GM18498 (cell line): ENCODE measurements at regions not wholly inside any gene's neighbourhood (a gene's known extent, or its start where the extent isn't known, plus 50 kb on each side); places are given as distances from the start of the nearest gene placed in this dataset.
"Not testable (repeated sequence)": the region's sequence is repeated elsewhere in the genome, so short reads cannot be mapped to it uniquely, and the experiment has no call there.

ENCODE experiments used
- ATAC-seq: cut with Tn5 transposase; IDR thresholded peaks from one replicate; pipeline ENCODE4 v1.9.1; 2021; ENCODE audit warnings: mild to moderate bottlenecking, moderate library complexity; ENCODE audit not compliant: unreplicated experiment

DNA sequence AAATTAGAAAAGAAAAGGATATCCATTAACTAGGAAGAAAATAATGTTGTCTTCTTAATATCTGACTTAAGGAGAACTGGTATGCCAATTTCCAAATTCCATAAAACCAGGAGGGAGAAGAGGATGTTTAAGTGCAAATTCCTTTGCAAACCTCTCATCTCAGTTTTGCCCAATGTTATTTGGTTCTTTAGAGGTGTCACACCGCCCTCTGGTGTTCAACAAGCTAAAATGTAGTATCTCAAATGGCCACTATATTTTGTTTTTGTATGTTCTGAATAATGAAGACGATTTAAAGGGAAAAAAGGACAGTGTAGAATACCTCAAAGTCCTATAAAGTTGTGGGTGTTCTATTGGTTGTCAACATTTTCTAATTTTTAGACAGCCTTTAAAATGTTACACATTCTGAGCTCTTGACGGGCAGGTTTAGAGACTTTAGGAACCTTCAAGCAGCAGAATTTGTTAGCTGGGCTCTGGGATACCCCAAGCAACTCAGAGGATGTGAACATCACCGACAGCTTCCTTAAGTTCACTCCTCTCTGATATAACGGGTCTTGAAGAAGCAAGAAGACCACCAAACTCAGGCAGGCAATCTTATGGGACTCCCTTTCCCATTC lies 458.3 kb downstream of the MFSD1 start:
- ATAC-seq, result peak; percentile 62

DNA sequence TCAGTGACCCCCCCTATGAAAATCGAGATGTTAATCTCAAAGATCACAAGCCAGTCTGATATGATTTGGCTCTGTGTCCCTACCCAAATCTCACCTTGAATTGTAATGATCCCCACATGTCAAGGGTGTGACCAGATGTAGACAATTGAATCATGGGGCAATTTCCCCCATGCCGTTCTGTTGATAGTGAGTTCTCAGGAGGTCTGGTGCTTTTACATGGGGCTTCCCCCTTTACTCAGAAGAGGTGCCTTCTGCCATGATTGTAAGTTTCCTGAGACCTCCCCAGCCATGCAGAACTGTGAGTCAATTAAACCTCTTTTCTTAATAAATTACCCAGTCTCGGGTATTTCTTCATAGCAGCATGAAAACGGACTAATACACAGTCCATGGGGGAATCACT lies 459.5 kb downstream of the MFSD1 start:
- ATAC-seq, result not testable (repeated sequence)

DNA sequence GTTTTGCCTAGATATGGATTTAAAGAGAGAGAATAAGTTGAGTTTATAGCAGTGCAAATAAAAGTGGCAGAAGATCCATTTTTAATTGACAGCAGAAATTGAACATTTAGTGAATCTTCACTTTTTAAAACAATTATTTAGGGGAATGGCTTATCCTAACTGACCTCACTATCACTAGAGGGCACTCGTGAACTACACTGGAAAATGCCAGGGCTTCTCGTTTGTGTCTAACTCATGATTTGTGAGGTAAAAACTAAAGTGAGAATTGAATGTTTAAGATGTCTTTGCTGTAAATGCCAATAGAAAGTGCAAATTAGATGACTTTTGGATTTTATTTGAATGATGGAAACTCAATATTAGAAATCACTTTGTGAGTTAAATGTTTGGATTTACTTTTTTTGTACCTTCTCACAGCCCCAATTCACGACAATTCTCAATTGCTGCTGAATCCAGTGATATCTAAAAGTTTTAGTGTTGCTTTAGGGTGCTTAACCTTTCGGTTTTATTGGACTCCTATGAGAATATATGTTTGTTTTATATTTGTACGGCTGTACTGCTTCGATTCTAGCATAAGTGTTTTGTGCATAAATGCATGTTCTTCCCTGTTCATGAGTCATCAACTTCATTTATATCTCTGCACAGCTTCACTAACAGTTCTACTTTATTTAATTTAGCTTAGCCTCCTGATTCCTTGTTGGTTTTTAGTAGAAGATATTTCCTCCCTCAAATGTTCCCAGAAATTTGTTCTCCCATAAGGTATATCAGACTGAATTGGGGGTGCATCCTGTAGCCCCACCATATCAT lies 462.1 kb downstream of the MFSD1 start:
- ATAC-seq, result no peak

DNA sequence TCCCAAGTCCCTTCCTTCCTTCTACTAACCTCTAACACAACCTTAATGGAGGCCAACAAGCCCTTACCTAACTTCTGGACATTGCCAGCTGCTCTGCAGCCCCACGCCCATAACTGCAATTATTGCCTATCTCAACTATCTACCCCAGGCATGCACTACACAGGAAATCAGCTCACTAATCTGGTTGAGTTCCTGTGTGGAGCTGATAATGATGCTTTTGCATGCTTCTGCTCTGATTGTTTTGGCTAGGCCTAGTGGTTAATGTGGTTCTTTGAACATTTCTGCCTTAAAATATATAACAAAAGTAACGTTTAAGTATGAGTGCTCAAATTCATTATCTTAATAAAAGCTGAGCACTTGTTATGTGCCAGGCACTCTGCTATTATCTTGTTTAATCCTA lies 463.9 kb downstream of the MFSD1 start:
- ATAC-seq, result no peak

DNA sequence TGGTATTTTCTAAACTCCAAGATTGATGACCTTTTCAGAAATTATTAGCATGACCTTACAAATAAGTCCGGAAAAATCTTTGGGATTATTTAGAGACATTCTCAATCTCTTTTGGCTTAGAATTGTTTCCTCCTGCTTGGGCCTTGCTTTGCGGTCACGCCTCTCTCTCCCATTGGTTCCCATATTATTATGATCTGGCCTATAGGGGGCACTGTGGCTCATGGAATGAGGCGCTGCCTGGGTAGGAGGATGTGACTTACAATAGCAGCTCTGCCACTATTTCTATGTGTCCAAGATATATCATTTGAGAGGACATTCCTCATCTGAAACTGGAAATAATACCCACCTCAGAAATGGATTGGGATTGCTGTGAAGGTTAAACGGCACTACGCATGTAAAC lies 464.9 kb downstream of the MFSD1 start:
- ATAC-seq, result no peak

DNA sequence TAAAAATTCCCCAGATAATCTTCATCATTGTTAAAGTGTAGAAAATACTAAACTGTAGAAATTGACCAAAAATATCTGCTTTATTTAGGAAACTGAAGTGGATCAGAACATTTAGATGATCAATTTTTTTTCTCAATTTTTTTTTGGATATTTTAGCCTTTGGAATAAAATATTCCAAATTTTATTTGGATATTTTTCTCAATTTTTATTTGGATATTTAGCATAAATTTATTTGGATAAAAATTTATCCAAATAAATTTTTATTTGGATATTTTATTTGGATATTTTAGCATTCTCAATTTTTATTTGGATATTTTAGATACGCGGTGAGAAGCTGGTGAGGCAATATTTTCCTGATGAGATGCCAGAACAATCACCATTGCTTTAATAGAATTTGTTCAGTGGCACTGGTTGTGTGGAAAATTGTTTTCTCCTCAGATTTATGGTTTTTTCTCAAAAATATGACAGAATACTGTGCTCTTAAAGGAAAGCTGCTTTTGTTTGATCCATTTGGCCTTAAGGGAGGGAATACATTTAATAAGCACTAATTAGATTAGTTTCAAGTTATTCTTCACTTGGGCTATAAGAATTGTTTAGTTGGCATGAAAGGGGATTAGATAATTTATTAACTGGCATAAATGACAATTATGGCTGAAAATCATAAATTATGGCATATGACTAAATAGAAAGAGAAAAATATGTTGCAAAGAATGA lies 470.1 kb downstream of the MFSD1 start:
- ATAC-seq, result no peak

DNA sequence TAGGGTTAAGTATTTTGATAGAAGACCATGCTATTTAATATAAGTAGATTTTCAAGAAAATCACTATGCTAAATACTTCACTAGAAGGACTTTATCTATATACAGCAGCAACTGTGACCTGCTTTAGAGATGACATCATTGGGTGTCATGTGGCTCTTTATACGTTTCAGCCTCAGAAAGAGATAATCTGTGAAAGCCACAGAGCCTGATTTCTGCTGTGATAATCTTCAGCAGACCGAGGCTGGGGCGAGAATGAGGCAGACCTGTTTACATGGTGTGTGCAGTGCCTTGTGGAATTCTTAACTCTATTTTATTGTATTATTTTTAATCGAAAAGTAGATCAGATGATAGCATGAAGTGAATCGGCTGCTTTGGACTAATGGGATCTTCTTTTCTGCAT lies 471.2 kb downstream of the MFSD1 start:
- ATAC-seq, result no peak

DNA sequence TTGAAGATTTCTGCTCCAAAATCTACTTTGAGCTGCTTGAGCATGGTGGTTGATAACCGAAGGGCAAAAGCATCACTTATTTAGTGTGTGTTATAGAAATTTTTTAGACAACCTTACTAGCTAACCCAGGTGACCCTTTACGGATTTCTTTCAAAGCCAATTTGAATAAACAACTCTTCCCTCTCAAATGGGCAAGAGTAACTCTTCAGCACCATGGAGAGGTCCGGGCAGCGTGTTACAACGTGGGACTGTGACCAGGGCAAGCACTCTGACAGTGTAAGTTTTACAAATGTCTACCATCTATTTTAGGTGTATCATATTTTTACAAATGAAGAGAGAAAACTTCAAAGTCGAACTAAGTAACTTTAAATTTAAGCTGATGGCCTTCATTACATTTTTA lies 471.8 kb downstream of the MFSD1 start:
- no peak for ATAC-seq

DNA sequence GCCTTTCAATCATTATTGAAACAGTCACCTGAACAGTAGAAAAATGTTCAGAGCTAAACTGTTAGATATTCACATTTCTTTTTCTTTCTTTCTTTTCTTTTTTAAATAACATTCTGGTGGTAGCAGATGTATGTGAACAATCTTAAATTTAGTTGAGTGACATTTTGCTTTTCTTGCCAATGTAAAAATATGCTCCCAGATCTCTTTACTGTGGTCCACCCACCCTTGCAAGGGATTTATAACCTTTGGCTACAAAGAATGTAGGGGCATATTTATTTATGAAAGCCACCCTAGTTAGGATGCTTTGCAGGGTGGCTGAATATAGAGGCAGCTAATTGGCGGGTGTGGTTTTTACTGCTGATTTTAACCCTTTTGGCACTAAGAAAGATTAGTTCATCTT lies 473.9 kb downstream of the MFSD1 start:
- ATAC-seq, result no peak

DNA sequence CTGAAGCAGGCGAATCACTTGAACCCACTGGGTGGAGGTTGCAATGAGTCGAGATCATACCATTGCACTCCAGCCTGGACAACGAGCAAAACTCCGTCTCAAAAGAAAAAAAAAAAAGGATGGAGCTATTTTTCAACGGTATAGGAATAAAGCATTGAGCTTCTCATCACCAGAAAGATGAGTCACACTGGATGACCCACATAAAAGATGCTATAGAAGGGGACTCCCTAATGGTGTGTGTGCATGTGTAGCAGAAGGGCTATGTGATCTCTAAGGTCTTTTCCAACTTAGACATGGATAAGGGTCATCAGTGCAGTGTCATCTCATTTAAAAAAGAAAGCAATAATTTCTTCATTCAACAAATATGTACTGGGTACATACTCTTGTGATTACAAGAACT lies 476.0 kb downstream of the MFSD1 start:
- no peak for ATAC-seq

DNA sequence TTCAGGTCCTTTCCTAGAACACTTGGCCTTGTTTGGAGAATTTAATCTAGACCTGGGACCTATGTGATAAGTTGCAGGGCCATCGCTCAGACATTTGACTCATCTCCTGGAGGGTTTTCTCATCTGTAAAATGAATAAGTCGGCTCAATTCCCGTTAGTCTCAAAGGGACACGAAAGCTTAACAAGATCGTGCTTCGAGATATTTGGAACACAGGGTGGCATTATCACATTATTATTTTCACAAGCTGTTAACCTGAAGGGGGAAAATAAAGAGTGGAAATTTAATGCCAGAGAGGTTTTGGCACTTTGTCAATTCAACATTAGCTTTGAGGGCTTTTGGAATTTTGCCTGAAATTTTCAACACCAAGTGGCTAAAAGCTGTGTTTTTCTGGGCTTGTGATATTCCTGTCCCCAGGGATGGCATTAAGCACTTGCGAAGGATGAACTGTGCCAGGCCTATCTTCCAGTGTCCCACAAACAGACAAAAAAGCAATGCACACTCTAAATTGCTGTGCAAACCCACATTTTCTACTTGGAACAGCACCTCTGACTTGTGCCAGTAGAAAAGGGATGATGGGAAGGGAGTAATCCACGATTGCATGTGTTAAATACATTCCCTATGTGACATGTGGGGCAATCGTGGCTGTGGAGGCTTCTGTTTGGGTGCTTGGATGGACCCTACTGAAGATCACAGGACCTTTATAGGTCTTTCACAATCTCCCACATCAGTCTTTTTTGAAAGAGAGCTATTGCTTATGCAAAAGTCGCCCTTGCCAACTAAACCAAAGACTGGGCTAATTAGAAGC lies 478.7 kb downstream of the MFSD1 start:
- ATAC-seq, result no peak

DNA sequence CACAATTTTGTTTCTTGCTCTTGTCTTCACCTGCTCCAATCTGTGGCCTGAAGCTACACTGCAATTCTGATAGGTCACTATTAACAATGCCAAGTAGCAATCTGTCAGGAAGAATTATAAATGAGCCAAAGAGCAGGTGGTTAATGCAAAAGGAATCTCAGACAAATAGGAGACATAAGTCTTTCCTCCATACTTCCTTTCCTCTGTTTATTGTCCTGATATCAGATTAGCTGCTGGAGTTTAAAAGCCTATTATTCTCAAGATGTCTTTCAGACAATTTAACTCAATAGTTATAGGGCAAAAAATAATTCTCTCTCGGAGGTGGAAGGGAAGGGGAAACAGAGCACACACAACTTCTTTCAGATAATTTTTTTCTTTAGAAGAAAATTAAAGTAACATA lies 491.6 kb downstream of the MFSD1 start:
- no peak for ATAC-seq

DNA sequence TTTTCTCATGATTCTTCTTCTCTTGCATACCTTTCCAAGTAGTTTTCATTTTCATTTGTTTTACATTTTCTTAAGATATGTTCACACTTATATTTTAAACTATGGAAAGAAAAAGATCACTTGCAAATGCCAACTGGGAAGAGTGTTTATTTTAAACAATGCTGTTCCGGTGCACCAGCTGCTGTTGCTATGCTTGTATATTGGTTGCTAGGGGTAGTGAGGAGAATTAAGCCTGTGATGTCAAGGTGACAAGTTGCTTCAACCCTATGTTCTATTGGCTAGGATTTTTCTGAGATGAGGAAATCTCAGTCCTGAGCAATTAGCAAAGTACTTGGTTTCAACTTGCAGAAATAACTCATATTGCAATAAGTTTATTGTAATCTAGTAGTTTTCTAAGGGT lies 500.1 kb downstream of the MFSD1 start:
- ATAC-seq, result no peak

DNA sequence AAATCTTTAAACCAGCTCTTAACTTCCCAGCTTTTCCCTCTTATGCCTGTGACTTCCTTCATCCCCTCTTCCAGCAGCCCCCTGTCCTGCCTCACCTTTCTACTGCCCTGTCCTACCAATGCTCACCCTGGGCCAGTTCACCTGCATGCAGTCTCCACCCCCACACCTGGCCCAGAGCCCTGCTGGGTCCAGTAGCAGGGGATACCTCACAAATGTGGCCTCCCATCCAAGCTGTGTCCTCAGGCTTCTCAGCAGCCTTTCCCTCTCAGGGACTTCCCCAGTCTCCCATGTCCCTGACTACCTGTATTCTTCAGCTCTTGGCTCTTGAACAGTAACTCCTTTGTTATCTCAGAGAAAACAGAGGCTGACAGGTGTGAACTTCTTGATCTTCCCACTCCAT lies 503.2 kb downstream of the MFSD1 start:
- ATAC-seq, result no peak

DNA sequence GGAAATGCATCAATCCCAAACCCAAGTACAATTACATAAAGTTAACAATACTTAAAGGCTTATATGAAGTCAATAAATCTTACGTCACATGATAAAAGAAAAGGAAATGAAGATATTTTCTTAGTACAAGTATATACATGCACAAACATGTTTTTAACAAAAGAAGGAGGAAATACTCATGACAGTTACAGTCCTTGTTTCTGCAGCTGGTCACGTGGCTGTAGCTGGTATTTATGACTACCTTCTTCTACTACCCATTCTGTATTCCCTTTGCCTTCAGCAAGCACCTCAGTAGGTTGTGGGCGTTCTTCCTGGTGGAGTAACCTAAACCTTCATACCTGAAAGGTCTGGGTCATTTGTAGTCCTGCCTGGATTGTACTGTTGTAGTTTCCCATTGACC lies 514.9 kb downstream of the MFSD1 start:
- not testable (repeated sequence) for ATAC-seq

DNA sequence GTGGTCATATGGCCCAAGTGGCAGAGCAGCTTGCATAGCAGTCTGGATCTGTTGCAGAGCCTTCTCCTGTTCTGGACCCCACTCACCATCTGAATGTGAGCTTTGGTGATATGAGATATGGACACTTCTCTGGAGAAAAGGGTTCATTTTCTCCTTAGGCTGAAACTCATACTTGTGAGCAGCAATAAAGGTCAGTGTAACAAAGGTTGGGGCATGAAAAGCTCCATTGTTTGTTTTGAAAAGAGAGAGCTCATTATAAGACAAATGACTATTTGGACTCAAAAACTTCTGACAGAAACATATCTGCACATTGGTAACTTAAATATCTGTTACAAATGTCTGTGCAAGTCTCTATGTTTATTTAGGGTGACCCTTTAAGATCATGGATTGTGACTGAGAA lies 517.3 kb downstream of the MFSD1 start:
- ATAC-seq, result no peak

DNA sequence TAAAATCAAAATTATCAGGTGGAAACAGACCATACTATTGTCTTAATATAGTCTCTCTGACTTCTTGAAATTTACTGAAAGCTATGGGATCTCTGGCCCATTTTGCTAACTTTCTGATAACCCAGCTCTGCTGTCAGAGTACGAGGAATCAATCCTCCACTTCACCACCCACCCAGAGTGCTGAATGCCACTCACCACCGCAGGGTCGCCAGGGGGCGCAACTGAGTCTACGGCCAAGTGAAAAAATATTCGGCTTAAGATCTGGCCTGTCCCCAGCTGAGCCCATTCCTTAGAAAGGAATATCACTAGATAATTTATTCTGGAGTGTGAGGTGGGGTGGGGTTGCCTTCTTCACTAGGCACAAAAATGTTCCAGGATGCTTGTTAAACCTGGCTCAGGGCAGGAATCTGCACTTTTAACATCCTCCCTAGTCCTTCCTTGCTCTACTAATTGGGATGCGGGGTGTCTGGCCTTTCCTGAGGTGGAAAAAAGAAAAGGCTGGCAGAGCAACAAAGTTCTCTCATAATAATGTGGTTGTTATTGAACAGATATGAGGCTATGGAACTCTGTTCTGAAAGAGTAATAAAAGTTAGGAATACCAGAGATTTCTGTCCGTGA lies 520.6 kb downstream of the MFSD1 start:
- ATAC-seq, result peak; percentile 56

DNA sequence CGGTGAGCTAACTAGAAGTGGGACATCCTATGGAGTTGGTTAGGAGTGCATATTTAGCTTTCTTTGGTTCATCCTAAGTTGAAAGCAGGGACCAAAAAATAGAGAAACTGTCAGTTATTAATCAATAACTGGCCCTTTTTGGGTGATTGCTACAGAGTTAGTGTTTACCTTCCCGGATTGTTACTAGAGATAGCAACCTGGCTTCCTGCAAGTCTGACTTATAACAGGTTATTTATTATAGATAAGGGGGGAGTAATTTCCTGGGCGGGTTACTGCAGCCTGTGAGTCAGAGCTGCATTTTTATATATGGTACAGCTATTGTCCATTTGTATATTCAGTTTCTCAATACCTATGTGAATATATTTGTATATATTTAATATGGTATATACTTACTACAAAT lies 522.0 kb downstream of the MFSD1 start:
- no peak for ATAC-seq

DNA sequence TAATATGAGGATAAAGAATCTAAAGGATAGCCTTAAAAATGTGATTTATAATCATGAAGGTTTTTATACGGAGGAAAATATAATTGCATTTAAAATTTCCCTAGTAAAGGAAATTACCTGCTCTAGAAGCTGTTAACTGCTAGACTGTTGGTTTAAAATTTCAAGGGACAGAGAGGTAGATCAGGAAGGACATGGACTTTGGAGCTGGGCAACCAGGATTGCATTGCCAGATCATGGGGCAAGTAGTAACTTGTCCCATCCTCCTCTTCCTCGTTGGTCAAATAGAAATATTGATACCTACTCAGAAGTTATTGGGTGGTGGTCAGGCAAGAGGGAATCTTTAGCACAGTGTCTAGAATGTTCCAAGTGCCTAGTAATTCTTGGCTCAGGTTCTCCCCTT lies 525.1 kb downstream of the MFSD1 start:
- ATAC-seq, result no peak

DNA sequence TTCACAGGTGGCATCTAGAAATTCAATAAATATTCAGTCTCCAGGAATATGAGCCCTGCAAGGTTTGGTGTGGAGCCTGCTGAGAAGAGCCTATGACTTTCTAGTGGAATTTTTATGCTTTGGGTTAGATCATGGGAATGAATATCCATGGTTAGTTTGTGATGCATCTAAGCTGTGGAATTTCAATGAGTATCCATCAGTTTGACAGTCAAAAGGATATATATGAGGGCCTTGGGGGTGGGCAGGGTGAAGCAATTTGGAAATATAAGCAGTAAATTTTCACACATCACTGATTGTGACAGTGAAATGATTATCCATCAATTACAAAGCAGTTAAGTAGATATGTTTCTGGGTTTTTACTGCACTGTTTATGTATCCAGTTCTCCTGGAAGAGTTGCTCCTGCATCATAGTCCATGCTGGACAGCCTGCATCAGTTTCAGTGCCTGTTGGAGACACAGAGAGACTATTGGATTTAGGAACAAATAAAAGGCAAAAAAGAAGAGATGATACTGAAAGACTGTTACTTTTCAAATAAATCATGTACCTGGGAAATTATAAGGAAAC lies 530.8 kb downstream of the MFSD1 start:
- ATAC-seq, result no peak

DNA sequence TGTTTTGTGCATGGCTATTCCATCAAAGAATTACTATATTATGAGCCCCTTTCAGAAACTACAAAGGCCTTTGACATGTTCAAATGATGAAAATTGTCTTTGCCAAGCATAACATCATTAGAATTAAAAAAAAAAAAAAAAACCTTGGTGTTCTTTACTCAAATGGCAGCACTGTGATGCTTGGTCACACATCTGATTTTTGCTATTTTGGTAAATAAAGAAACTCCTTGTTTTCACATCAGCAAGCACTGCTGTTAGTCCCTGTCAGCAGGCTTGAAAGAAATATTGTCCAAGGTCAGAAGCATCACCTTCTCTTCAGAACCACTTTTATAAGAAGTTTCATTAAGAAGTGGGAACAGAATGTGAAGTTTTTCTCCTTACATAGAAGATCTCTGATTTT lies 537.3 kb downstream of the MFSD1 start:
- no peak for ATAC-seq
